Stimulated activated CD4-positive, alpha-beta T cell treated with anti-CD3 and anti-CD28 coated beads, TNF-alpha, amount 100 ng/mL, for 4 hours (primary cell): ENCODE measurements at regions not wholly inside any gene's neighbourhood (a gene's known extent, or its start where the extent isn't known, plus 50 kb on each side); places are given as distances from the start of the nearest gene placed in this dataset.
"Not testable (repeated sequence)": the region's sequence is repeated elsewhere in the genome, so short reads cannot be mapped to it uniquely, and the experiment has no call there.

Experiments
- DNase-seq, 3 experiments: peaks; one replicate each; pipeline ENCODE4 v3.0.0-alpha.2; 2020; ENCODE audit warnings: low read depth in 3 of 3

GRCh38 chr5:82894716-82895115, 182.5 kb downstream of the TMEM167A start:
- DNase-seq = no peak

- DNase-seq = no peak
These were observed 188.1 kb downstream of the TMEM167A start for GRCh38 chr5:82889088-82889487.

GRCh38 chr5:82886911-82887310, 190.3 kb downstream of the TMEM167A start:
- no peak for DNase-seq

- no peak for DNase-seq
These were observed 191.4 kb downstream of the TMEM167A start for GRCh38 chr5:82885627-82886389.

- no peak for DNase-seq
These were observed 192.2 kb downstream of the TMEM167A start for GRCh38 chr5:82884821-82885471.

GRCh38 chr5:82882316-82882715, 194.9 kb downstream of the TMEM167A start:
- DNase-seq = no peak

GRCh38 chr5:82881571-82882174, 195.5 kb downstream of the TMEM167A start:
- DNase-seq = no peak

- DNase-seq = no peak
These were observed 198.1 kb downstream of the TMEM167A start for GRCh38 chr5:82879089-82879488.

GRCh38 chr5:82873452-82873851, 203.7 kb downstream of the TMEM167A start:
- no peak for DNase-seq

GRCh38 chr5:82872321-82873288, 204.6 kb downstream of the TMEM167A start:
- DNase-seq = not testable (repeated sequence)

GRCh38 chr5:82865625-82866024, 211.6 kb downstream of the TMEM167A start:
- no peak for DNase-seq

- no peak for DNase-seq
These were observed 213.9 kb downstream of the TMEM167A start for GRCh38 chr5:82863266-82863665.

GRCh38 chr5:82862711-82863110, 214.5 kb downstream of the TMEM167A start:
- no peak for DNase-seq

- no peak for DNase-seq
These were observed 214.9 kb downstream of the TMEM167A start for GRCh38 chr5:82862261-82862660.

GRCh38 chr5:82861701-82862100, 215.5 kb downstream of the TMEM167A start:
- no peak for DNase-seq

GRCh38 chr5:82859451-82860140, 217.6 kb downstream of the TMEM167A start:
- no peak for DNase-seq

GRCh38 chr5:82858151-82859025, 218.8 kb downstream of the TMEM167A start:
- DNase-seq = no peak

GRCh38 chr5:82855893-82856550, 221.2 kb downstream of the TMEM167A start:
- DNase-seq = no peak

GRCh38 chr5:82854956-82855355, 222.2 kb downstream of the TMEM167A start:
- DNase-seq = no peak

GRCh38 chr5:82851471-82851870, 225.7 kb downstream of the TMEM167A start:
- no peak for DNase-seq
